ENCODE measurements at regions not wholly inside any gene's neighbourhood (a gene's known extent, or its start where the extent isn't known, plus 50 kb on each side); places are given as distances from the start of the nearest gene placed in this dataset.

DNA sequence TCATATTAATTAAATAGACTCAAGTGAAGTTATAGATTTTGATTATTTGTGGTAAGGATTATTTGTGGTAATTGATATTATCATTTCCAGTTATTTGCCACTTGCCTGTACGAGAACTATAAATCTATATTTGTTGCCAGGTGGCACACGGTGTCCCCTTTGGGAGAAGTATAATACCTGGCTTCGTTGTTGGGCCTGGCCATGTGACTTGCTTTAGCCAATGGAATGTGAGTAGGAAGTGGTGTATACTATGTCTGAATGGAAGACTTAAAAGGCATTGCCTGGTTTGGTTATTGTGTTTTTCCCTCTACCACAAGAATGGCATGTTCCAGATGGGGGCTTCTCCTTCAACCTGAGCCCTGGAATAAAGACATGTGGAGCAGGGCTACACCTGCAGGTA lies 228.1 kb downstream of the CDC5L start:
- TF ChIP-seq FOXK1 (CRISPR knock-in tag; IDR thresholded peaks at IDR 0.05): no peak
- TF ChIP-seq, protein P1, sequence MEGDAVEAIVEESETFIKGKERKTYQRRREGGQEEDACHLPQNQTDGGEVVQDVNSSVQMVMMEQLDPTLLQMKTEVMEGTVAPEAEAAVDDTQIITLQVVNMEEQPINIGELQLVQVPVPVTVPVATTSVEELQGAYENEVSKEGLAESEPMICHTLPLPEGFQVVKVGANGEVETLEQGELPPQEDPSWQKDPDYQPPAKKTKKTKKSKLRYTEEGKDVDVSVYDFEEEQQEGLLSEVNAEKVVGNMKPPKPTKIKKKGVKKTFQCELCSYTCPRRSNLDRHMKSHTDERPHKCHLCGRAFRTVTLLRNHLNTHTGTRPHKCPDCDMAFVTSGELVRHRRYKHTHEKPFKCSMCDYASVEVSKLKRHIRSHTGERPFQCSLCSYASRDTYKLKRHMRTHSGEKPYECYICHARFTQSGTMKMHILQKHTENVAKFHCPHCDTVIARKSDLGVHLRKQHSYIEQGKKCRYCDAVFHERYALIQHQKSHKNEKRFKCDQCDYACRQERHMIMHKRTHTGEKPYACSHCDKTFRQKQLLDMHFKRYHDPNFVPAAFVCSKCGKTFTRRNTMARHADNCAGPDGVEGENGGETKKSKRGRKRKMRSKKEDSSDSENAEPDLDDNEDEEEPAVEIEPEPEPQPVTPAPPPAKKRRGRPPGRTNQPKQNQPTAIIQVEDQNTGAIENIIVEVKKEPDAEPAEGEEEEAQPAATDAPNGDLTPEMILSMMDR (IDR thresholded peaks at IDR 0.05): no peak
- no peak for TF ChIP-seq TP53 (CRISPR knock-in tag; IDR thresholded peaks at IDR 0.05)
- TF ChIP-seq, protein P2, sequence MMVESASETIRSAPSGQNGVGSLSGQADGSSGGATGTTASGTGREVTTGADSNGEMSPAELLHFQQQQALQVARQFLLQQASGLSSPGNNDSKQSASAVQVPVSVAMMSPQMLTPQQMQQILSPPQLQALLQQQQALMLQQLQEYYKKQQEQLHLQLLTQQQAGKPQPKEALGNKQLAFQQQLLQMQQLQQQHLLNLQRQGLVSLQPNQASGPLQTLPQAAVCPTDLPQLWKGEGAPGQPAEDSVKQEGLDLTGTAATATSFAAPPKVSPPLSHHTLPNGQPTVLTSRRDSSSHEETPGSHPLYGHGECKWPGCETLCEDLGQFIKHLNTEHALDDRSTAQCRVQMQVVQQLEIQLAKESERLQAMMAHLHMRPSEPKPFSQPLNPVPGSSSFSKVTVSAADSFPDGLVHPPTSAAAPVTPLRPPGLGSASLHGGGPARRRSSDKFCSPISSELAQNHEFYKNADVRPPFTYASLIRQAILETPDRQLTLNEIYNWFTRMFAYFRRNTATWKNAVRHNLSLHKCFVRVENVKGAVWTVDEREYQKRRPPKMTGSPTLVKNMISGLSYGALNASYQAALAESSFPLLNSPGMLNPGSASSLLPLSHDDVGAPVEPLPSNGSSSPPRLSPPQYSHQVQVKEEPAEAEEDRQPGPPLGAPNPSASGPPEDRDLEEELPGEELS (CRISPR knock-in tag; IDR thresholded peaks at IDR 0.05): no peak
- no peak for TF ChIP-seq KAT7 (CRISPR knock-in tag; IDR thresholded peaks at IDR 0.05; ENCODE audit: borderline replicate concordance)
- TF ChIP-seq, protein P3, sequence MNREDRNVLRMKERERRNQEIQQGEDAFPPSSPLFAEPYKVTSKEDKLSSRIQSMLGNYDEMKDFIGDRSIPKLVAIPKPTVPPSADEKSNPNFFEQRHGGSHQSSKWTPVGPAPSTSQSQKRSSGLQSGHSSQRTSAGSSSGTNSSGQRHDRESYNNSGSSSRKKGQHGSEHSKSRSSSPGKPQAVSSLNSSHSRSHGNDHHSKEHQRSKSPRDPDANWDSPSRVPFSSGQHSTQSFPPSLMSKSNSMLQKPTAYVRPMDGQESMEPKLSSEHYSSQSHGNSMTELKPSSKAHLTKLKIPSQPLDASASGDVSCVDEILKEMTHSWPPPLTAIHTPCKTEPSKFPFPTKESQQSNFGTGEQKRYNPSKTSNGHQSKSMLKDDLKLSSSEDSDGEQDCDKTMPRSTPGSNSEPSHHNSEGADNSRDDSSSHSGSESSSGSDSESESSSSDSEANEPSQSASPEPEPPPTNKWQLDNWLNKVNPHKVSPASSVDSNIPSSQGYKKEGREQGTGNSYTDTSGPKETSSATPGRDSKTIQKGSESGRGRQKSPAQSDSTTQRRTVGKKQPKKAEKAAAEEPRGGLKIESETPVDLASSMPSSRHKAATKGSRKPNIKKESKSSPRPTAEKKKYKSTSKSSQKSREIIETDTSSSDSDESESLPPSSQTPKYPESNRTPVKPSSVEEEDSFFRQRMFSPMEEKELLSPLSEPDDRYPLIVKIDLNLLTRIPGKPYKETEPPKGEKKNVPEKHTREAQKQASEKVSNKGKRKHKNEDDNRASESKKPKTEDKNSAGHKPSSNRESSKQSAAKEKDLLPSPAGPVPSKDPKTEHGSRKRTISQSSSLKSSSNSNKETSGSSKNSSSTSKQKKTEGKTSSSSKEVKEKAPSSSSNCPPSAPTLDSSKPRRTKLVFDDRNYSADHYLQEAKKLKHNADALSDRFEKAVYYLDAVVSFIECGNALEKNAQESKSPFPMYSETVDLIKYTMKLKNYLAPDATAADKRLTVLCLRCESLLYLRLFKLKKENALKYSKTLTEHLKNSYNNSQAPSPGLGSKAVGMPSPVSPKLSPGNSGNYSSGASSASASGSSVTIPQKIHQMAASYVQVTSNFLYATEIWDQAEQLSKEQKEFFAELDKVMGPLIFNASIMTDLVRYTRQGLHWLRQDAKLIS (CRISPR knock-in tag; IDR thresholded peaks at IDR 0.05; ENCODE audit: borderline replicate concordance): no peak
